Ascending aorta (tissue), 2 donors: ENCODE measurements at regions not wholly inside any gene's neighbourhood (a gene's known extent, or its start where the extent isn't known, plus 50 kb on each side); places are given as distances from the start of the nearest gene placed in this dataset.

Experiments used
- DNase-seq, 2 donors: peaks; one replicate each; pipeline ENCODE4 v3.0.0-alpha.2; 2019; ENCODE audit warnings: low spot score in 2 of 2
- H3K27ac ChIP-seq, 2 donors: fragments of 200-600 bp; sonication (generic); one replicate each; pipeline ENCODE4 v1.5.1; 2016 to 2017; ENCODE audit warnings: mild to moderate bottlenecking in 1 of 2
- H3K27me3 ChIP-seq: fragments of 200-600 bp; sonication (generic); one replicate; pipeline ENCODE4 v1.5.1; 2017
- H3K36me3 ChIP-seq, 2 donors: fragments of 200-600 bp; sonication (generic); one replicate each; pipeline ENCODE4 v1.5.1; 2016
- H3K4me1 ChIP-seq, 2 donors: fragments of 200-600 bp; sonication (generic); one replicate each; pipeline ENCODE4 v1.5.1; 2016 to 2017; ENCODE audit warnings: mild to moderate bottlenecking in 1 of 2
- H3K4me3 ChIP-seq, 2 donors: fragments of 200-600 bp; sonication (generic); one replicate each; pipeline ENCODE4 v1.5.1; 2016 to 2017; ENCODE audit warnings: mild to moderate bottlenecking in 1 of 2
- H3K9me3 ChIP-seq, 2 donors: fragments of 200-600 bp; sonication (generic); one replicate each; pipeline ENCODE4 v1.5.1; 2016
- intact Hi-C: fragments of 100-400 bp; cut with DNase I; formaldehyde crosslinking; loops from one replicate; pipeline ENCODE4 v1.15.1; 2023
- TF ChIP-seq, protein P1 (sequence below), 3 experiments: fragments of 200-600 bp in 2 of 3; fragments of 450-650 bp in 1 of 3; sonication (generic) in 2 of 3; IDR thresholded peaks; one replicate each; pipeline ENCODE4 v1.5.1; 2016 to 2019; ENCODE audit warnings: antibody characterized with exemption in 3 of 3, mild to moderate bottlenecking in 1 of 3, moderate library complexity in 1 of 3

DNA sequence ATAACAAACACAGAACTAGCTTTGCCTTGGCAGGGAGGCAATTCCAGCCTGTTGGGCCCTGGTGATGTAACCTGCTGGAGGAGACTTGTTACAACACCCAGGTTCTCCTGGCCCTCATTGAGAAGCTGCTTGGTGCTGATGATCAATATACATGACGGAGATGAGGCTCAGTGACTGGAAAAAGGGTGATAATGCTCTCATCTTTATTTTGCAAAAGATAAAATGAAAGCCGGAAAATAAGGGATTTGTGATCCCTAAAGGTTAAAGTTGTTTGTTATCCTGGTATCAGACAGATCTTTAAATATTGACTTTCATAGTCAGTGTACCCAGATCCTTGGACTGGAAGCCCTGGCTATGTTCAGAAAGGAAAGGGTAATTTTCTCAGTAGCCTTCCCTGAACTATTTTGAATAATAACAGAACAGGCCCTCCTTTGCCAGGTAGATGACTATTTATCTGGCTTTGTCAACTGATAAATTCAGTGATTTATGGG, 118.9 kb upstream of the MEIS2 start:
- H3K27me3 ChIP-seq = no peaks in the 10 kb centered on the region
- H3K4me1 ChIP-seq = no peaks in the 10 kb centered on the region
- H3K9me3 ChIP-seq = no peaks in the 10 kb centered on the region
- intact Hi-C loops = no loop called here
- no peaks in the 10 kb centered on the region for H3K36me3 ChIP-seq
- no peak overlapping the region for H3K4me3 ChIP-seq
- TF ChIP-seq, protein P1, sequence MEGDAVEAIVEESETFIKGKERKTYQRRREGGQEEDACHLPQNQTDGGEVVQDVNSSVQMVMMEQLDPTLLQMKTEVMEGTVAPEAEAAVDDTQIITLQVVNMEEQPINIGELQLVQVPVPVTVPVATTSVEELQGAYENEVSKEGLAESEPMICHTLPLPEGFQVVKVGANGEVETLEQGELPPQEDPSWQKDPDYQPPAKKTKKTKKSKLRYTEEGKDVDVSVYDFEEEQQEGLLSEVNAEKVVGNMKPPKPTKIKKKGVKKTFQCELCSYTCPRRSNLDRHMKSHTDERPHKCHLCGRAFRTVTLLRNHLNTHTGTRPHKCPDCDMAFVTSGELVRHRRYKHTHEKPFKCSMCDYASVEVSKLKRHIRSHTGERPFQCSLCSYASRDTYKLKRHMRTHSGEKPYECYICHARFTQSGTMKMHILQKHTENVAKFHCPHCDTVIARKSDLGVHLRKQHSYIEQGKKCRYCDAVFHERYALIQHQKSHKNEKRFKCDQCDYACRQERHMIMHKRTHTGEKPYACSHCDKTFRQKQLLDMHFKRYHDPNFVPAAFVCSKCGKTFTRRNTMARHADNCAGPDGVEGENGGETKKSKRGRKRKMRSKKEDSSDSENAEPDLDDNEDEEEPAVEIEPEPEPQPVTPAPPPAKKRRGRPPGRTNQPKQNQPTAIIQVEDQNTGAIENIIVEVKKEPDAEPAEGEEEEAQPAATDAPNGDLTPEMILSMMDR (IDR thresholded peaks at IDR 0.05) = no peak
- no peak overlapping the region for H3K27ac ChIP-seq
- no peak for DNase-seq

GRCh38 chr15:37220949-37221670, 120.8 kb upstream of the MEIS2 start:
- no peak overlapping the region for H3K27ac ChIP-seq
- no peaks in the 10 kb centered on the region for H3K27me3 ChIP-seq
- no peaks in the 10 kb centered on the region for H3K36me3 ChIP-seq
- TF ChIP-seq, protein P1 (IDR thresholded peaks at IDR 0.05) = no peak
- DNase-seq = no peak
- no peaks in the 10 kb centered on the region for H3K4me1 ChIP-seq
- no peaks in the 10 kb centered on the region for H3K9me3 ChIP-seq
- intact Hi-C loops = no loop called here
- no peak overlapping the region for H3K4me3 ChIP-seq

DNA sequence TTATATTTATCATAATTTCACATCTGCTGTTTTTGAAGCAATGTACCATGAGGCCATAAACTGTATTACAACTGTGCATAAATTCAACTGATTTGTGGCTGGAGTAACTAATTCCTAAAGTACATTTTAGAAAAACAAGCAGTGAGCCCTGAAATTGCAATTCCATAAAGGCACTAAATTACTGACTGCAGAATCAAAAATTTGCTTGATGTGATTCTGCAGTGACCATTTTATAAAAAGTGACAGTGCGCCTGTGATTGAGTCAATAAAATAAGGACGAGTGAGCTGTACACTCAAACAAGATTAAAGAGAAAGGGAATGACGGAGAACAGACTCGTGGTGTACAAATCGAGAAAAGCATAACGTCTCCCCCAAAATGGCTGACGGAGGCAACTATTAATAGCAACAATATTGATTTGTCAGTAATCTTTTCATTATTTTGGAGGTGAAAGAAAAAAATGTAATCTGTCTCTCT, 121.4 kb upstream of the MEIS2 start:
- Histone ChIP-seq H3K9me3 (no peaks in the 10 kb centered on the region), H3K27ac (no peak overlapping the region), H3K4me3 (no peak overlapping the region), H3K36me3 (no peaks in the 10 kb centered on the region), H3K27me3 (no peaks in the 10 kb centered on the region), H3K4me1 (no peaks in the 10 kb centered on the region)
- intact Hi-C loops = no loop called here
- TF ChIP-seq, protein P1 (IDR thresholded peaks at IDR 0.05) = no peak
- DNase-seq = no peak

DNA sequence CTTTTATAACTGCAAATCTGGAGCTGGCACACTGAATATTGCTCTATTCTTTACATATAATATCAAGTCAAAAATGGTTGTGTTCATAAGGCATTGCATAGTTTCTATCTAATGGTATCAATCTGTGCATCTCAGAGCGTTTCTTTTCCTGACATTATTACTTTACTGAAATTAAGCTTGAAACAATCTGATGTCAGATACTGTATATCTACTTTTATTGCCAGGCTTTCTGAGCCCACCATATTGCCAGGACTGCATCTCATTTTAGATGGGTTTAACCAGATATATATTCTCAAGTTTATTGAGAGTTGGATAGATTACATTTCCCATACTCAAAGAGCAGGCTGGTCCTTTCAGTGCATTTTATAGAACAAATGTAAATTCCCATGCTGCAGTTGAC, 122.7 kb upstream of the MEIS2 start:
- intact Hi-C loops = no loop called here
- DNase-seq = no peak
- no peaks in the 10 kb centered on the region for H3K36me3 ChIP-seq
- H3K4me1 ChIP-seq = no peaks in the 10 kb centered on the region
- H3K9me3 ChIP-seq = no peaks in the 10 kb centered on the region
- no peak overlapping the region for H3K4me3 ChIP-seq
- TF ChIP-seq, protein P1 (IDR thresholded peaks at IDR 0.05) = no peak
- H3K27me3 ChIP-seq = no peaks in the 10 kb centered on the region
- H3K27ac ChIP-seq = no peak overlapping the region

DNA sequence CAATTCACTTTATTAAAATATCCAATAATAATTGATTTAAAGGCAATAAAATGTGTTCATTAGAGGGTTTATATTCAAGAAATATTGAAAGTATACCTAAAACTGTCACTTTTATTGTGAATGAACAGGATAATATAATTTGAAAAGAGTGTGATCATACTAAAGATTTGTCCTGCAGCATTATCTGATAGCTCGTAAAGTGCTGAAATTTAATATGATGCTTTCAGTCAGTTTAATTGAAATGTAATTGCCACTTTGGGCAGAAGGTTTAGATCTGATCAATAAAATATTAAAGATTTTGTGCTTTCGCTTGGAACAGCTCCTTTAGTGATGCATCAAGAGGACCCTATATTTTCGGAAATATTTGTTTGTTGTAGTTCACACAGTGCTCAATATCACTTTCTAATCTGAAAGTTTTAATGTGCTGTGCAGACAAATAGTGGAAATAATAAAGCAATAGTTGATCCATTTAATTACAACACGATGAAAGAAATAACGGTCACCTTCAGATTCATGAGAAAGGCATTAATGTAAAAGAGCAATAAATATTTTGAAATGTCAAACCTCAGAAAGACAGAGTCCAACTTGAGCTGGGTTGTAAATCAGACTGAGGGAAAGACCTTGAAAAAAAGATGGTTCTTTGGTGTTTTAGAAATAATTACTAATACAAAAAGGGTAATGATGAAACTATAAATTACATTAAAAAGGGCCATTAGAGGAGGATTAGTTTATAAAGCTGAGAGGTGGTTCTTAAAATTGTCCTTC, 129.7 kb upstream of the MEIS2 start:
- Histone ChIP-seq H3K36me3 (no peaks in the 10 kb centered on the region), H3K9me3 (no peaks in the 10 kb centered on the region), H3K27ac (no peak overlapping the region), H3K4me1 (no peaks in the 10 kb centered on the region), H3K27me3 (no peaks in the 10 kb centered on the region), H3K4me3 (no peak overlapping the region)
- TF ChIP-seq, protein P1 (IDR thresholded peaks at IDR 0.05) = no peak
- no peak for DNase-seq
- intact Hi-C loops = no loop called here
